GM12873 (cell line): ENCODE measurements at regions not wholly inside any gene's neighbourhood (a gene's known extent, or its start where the extent isn't known, plus 50 kb on each side); places are given as distances from the start of the nearest gene placed in this dataset.

ENCODE experiments used
- TF ChIP-seq, protein P1 (sequence below): IDR thresholded peaks from 2 replicates; pipeline ENCODE4 v1.5.1; 2012; ENCODE audit warnings: low read depth, mild to moderate bottlenecking, moderate library complexity, low read length, control low read depth; ENCODE audit not compliant: insufficient read depth; ENCODE audit errors: missing control alignments

DNA sequence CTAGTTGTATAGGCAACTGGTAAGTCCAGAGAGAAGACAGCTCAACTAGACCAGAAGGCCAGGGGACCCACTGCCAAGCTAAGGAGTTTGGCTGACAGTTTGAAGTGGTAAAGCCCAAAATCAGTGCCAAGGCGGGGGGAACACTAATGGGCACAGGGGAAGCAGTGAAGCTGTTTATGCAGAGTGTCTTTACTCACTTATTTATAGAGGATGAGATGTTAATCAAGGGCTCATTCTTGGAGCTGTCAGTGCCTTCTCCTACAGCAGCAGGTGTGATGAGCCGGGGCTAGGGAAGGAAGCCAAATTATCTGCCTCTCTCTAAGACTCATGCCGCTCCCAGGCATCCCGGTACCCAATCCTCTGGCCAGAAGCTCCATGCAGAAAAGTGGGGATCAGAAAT, 75.2 kb upstream of the GALNT10 start:
- TF ChIP-seq, protein P1, sequence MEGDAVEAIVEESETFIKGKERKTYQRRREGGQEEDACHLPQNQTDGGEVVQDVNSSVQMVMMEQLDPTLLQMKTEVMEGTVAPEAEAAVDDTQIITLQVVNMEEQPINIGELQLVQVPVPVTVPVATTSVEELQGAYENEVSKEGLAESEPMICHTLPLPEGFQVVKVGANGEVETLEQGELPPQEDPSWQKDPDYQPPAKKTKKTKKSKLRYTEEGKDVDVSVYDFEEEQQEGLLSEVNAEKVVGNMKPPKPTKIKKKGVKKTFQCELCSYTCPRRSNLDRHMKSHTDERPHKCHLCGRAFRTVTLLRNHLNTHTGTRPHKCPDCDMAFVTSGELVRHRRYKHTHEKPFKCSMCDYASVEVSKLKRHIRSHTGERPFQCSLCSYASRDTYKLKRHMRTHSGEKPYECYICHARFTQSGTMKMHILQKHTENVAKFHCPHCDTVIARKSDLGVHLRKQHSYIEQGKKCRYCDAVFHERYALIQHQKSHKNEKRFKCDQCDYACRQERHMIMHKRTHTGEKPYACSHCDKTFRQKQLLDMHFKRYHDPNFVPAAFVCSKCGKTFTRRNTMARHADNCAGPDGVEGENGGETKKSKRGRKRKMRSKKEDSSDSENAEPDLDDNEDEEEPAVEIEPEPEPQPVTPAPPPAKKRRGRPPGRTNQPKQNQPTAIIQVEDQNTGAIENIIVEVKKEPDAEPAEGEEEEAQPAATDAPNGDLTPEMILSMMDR: no peak

DNA sequence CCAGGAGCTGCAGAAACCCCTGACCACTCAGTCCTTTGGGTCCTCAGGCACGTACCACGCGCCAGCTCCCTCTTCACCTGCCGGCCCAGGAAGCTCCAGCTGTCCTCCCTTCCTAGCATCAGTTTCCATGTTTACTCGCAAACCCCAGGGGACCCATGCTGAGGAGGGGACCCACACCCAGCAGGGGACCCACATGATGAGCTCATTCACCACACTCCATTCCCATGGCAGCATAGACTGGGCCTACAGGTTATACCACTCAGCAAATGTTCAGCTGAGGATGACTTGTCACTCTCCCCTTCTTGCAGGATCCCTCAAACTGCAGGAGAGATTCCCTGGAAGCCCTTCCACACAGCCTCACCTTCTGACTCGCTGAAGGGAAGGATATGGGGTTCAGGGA, 73.5 kb upstream of the GALNT10 start:
- TF ChIP-seq, protein P1: no peak

DNA sequence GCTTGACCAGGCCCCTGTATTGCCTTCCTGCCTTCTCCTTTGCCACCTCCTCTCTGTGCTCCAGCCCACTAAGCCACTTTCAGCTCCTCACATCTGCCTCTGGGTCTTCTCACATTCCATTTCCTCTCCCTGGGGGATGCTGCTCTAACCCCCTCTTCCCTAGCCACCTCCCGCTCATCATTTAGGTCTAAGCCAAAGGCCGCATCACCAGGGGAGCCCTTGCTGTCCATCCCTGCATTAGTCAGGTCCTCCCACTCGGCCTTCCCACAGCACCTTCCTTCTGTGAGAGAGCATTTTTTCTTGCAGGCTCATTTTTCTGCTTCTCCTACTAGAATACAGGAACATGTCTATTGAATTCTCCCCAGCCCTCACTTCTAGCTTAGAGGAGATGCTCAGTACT, 72.6 kb upstream of the GALNT10 start:
- TF ChIP-seq, protein P1: no peak

DNA sequence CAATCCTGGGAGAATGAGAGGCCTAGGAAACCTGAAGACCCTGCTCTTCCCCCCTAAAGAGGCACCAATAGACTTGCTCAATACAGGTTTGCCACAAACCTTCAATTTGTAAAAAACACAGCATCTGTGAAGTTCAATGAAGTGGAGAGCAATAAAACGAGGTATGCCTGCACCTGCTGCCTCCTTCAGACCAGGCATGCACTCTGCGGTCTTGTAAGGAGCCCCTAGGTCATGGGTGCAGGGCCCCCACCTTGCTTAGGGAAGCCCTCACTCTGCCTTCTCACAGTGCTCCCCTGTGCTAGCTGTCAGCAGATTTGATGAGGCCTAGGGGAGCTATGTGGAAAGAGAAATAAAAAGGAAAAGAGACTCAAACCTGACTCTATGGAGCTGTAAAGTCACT, 72.1 kb upstream of the GALNT10 start:
- TF ChIP-seq, protein P1: no peak

DNA sequence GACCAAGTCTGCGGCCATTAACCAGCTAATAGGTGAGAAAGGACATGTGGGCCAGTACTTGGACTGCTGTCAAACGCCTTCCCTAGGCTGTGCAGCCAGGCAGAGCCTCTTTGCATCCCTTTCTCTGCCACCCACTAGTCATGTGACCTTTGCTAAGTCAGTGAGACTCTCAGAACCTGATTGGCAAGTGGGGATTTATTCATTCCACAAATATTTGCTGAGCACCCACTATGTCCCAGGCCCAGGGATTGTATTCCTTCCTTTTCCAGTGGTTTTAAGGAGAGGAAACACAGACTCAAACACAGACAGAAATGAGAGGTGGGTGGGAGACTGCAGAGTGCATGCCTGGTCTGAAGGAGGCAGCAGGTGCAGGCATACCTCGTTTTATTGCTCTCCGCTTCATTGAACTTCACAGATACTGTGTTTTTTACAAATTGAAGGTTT, 71.6 kb upstream of the GALNT10 start:
- TF ChIP-seq, protein P1: peak; percentile 19

DNA sequence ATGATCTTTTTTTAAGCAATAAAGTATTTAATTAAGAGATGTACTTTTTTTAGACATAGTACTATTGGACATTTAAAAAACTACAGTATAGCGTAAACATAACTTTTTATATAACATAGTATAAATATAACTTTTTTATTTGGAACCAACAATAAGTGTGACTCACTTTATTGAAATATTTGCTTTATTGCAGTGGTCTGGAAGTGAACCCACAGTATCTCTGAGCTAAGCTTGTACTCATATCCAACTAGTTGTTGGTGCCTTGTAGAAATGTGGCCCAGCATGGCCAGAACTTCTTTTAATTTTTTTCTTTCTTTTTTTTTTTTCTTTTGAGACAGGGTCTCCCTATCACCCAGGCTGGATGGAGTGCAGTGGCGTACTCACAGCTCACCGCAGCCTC, 61.5 kb upstream of the GALNT10 start:
- TF ChIP-seq, protein P1: no peak

DNA sequence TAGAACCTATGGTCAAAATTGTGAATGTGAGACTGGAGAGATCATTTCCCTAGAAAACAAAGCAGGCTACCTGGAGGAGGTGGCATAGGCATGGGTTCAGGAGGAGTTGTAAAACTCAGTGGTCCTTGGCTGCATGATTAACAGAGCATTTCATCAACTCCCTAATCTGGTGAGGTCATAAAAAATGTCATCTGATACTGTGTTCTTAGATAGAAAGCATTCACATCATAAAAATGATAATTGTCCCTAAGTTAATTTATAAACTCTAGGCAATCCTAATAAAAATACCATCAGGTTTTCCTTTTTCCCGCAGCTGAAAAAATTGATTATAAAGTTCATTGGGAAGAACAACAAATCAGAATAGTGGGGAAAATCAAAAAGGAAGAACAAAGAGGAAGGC, 60.6 kb upstream of the GALNT10 start:
- TF ChIP-seq, protein P1: no peak
